NCI-H1694 treated with DMSO at 0.1 percent for 48 hours (cell line): ENCODE measurements at regions not wholly inside any gene's neighbourhood (a gene's known extent, or its start where the extent isn't known, plus 50 kb on each side); places are given as distances from the start of the nearest gene placed in this dataset.

Source experiments
- DNase-seq: peaks from one replicate; lab custom pipeline; 2025; lab: John Stamatoyannopoulos, UW

DNA sequence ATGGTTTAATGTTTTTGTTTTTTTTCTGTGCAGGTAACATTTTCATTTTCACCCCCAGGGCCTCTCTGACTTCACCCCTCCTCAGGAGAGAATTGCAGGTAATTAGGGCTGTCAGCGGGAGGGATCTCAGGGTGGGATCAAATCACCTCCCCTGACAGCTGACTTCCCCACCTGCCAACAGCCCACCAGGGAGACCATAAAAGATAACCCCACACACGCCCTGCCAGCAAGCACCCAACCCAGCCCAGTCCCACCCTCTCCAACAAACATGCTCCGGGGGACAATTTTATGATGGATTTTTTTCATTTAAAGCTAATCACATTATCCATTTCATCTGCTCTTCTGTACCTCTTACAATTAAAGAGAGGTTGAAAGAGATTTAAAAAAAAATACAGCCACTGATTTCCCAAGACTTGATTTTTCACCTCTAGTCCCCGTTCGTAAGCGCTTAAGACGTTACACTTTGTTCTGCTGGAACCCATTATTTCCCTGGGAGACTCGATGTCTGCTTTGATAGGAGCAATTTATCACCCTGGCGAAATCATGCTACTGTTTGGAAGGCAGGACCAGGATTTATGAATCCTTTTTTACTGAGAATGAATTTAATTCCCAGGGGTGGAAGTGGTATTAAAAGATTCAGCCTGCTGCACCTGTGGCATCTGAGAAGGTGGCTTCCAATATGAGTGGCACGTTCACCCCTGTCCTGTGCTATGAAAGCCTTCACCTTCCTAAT, 232.9 kb upstream of the ID2 start:
- no peak for DNase-seq

DNA sequence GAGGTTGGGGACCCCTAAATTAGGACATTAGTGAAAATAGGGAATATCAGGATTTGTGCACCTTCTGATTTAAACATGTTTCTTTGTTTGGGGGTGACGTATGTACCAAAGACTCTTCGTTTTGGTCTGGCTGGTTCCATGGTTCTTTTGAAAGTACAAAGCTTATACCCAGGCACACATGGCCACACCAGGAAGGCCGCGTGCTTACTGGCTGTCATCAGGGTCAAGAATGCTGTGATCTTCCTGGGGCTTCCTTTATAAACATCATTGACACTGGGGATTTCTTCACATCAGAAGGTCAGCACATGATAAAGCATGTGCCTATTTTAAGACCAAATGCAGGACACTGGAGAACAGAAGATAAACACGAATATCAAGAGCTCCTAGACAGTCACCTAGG, 230.6 kb upstream of the ID2 start:
- DNase-seq: no peak

DNA sequence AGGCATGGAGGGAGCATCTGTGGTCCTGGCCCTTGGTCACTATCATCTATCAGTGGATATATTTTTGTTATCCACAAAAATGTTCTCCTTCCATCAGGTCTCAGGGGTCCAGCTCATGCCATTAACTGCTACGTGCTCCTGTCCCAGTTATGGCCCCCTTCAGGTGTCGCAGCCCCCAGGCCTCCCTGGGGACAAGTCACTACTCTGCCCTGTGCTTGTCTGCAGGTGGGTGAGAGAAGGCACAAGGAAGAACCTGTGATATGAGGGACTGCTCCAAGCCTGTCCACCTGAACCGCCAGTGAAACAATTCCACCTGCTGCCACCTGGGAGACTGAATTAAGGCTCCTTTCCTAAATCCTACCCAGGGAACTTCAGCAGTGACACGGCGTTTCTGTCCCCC, 229.6 kb upstream of the ID2 start:
- DNase-seq: no peak

DNA sequence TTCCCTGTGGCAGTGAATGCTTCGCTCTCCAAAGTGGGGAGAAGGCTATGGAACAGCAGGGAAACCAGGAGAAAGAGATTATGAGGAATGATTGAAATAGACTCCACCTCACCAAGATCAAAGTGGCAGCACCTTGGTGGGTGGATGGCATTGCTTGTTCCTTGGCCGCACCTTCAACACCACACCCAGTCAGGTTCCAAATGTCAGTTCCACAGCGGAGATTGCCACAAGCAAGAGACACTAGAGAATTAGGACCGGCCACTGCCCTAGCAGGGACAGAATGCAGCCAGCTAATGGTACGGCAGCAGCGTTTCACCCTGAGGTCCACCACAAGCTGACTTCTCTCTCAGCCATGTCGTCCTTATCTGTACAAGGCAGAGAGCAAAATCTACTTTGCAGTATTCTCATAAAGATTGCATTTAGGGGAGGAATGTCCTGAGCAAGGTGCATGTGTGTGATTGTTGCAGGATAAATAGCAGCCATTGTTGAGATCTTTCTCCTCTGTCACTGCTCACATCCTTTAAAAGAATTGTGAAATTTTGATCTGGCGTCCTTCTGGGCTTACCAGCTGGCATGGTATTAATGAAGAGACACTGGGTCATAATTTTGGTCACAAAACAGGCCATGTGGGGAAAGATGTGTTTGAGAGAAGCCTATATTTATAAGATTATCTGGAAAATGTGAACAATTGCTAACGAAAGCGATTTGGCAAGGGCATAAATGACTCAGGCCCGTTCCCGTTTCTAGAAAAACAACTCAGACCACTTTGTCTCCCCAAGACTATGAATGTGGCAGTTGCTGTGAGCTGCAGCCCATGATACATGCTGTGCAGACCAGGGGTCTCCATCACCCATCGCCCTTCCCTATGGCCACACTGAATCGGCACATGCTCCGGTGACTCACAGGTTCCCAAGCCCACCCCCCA, 228.6 kb upstream of the ID2 start:
- DNase-seq: no peak

DNA sequence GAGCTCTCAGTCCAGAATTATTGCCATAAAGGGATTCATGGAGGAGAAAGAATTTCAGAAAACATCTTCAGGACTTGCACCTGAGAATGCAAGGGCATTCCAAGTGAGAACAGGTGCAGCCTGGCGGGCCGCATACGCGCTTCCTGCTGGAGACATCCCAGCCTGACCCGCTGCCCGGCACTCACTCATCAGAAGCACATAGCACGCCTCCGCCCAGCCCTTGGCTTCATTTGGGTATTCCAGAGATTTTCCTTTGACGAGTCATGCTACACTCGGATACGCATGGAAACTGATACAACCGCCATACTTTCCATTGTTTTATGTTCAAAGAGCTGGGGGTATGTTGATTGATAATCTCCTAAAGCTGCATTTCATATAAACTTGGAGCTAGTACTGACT, 228.0 kb upstream of the ID2 start:
- no peak for DNase-seq

DNA sequence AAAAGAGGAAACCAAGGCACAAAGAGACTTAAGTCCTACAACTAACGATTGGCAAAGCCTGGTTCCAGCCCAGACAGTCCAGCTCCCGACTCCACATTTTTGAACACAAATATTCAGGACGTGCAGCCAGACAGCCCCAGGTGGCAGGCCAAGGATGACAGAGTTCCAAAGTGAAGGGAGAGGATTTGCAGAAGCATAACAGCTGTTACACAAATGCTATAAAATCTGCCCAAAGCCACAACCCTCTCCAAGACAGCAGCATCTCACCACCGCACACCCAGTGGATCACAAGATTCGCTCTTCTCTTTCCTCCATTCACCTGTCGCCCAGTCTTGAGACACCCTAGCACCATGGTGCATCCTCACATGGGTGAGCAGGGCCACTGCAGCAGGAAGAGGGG, 227.1 kb upstream of the ID2 start:
- DNase-seq: peak; percentile 27

DNA sequence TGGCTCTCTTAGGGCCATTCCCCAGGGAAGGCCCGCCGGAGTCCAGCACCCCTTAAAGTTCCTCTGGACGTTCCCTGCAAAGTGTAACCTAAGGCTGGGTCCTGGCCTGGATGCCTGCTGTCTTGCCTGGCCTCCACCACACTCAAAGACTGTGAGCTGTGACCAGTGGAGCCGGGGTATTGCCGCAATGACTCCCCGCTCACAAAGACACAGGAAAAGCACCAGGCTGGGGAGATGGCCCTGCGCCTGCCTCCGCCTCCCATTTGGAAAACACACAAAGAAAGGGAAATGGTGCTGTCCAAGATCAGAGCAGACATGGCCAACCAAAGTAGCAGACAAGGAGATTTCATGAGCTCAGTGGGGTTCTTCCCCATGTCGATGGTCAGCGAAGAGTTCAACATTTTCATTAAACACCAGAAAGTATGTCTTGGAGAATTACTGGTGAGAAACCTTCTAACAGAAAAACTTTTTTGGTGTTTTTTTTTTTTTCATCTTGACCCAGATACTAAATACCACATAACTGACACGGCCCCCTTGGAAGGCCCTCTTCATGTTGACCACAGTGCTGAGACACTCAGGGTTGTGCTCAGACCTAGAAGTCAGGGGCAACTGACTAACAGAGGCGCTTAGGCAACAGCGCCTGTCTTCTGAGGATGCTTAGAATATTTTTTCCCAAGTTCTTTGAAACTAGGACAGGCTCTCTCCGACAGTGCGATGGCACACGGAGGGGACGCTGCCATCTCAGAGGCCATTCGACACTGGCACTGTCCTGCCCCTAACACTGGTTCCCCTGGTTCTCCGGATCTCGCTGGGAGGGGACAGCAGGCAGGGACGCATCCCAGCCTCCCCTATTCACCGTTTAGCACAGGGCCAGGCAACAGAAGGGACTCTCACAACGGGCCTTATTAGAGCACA, 226.4 kb upstream of the ID2 start:
- DNase-seq: no peak

DNA sequence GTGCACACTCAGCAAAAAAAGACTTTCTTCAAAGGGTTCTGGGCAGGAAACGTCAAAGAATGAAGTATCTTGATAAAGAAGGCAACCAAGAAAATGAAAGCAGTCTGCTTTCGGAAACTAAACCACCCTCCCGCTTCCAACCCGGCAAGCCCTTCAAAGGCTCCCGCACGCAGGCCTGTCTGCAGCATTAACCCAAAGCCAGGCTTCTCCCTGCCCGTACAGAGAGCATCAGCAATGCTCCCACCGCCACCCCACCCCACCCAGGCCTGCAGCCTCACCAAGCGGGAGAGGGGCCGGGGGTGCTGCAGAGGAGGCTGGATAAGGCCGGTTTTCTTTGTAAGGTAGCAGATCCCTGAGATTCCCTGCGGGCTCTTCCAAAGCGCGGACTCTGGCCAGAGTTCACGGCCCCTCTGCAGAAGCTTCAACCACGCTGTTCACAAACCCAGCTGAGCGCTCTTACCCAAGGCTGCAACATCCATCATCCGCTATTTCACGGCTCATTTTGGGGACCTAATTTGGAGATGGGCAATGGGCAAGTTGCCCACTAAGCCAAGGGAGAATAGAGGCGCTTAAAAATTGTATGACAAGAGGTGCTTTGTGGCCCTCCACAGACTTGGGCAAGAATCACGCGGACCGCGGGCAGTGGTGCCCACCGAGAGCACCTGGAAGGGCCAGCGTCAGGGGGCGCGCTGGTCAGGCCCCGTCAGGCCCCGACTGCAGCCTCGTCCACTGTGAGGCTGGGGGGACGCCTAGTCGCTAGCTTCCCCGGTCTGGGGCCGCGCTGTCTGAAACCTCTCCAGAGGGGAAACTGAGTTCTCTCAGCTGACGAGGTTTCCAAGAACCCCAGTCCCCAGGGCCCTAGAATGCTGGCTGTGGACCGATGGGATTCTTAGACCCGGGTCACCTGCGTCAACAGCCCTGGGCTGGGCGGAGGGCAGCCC, 225.4 kb upstream of the ID2 start:
- no peak for DNase-seq

DNA sequence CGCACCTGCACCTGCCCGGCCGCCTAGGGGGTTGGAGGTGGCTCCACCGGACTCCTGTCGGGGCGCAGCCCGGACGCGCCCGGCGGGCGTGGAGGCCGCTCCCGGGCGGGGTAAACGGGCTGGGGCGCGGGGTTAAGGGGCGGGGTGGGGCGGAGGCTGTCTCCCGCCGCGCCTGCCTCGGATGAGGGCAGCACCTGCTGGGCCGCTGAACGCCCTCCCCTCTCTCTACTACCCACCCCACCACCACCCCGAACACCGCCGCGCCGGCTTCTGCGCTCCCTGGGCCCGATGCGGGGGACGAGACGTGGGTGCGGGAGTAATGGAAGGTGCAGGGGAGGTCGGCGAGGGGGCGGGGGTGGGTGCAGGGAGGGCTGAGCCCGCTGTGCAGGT, 224.8 kb upstream of the ID2 start:
- no peak for DNase-seq

DNA sequence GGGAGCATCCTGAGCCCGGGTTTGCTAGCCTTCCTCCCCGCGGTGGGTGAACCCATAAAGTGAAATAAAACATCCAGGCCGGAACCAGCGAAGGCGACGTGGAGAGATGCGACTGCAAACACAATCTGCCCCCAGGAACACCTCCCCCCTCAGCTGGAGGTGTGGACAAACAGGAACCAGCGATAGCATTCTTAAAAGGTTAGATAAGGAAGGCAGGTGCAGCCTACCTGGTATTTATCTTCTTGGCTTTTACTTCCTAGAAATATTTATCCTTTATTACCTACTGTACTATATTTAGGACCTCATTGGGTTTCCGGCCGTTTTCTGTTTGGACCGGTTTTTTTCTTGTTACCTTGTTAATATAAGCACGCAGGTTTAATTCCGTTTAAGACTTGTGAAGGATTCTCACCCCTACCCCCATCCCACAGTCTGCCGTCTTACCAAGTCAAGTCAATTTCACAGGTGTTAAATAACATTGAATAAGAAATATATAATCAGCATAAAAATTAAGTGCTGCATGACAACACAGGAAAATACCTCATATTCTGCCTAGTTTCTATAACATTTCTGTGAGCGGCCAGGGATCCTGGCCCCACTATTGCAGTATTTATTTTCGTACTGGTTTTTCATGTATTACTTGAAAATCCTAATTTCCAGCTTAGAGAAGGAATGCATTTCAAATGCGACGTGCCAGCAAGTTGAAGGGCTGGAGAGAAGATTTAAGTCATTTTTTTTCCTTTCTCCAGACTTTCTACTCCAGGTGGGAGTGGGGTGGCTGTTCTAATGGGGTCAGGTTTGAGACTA, 224.0 kb upstream of the ID2 start:
- DNase-seq: no peak

DNA sequence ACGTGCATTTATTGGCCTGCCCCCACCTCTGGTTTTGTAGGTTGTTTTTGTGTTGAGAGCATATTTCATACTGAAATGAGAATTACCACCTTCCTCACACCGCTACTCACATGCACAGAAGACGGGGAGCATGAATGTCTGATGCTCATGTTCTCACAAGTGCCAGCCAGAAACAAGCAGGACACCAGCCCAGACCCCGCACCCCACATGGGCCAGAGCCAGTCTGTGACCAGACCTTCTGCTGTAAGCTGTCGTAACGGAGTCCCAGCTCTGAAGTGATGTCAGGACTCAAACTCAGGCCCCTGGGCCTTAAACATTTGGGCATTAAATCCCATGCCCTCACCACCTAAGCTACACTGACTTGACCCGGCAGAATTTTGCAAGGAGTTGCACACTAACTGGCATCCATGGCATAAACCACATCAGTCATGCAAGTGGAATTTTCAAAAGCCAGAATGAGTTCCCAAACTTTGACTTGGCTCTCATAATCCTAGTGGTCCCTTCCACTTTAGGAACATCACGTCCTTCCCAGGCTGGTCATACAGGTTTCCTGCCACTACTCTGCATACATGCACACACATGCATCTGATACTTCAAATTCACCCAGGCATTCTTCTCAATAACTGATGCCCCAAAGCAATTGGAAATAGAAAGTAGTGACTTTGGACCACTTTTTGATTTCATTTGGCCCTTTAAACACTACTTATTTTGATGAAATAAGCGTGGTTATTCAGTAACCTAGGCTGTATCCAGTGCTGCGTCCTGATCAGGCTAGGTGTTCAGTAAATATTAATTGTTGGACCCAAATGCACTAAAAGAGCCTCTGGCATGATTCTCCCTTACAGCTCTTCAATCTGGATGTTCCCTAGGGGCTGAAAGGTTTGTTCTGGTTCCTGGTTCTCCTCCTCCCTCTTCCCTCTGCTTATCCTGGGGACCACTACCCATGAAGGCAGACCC, 223.1 kb upstream of the ID2 start:
- no peak for DNase-seq

DNA sequence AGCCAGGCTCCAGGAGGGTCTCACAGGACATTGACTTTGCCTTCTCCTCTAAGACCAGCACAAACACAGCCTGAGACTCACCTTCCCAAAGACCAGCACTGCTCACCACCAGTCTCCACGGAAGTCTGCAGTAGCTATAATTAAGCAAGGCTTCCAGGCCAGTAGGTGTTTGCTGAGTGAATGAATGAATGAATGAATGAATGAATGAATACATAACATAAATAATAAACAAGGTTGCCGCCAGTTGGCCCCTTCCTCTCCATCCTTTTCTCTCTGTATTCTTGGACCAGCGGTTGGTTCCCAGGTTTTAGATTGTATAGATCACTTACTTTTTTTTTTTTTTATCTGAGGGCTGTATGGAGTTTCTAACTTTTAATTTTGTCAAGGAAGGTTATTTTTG, 222.4 kb upstream of the ID2 start:
- DNase-seq: no peak

DNA sequence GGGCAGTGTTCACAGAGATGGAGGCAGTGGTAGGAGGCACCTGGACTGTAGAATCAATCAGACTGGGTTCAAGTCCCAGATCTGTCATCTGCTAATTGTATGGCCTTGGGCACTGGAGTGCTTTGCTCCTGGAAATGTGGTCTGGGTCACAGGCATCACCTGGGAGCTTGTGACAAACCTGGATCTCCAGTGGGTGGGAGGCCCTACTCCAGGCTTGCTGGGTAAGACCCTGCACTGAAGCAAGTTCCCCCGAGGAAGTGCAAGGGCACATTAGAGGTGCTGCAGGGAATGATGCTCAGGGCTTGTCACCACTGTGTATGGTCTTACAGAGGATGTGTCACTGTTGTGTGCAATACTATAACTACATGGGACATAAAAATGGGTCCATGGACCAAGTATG, 220.5 kb upstream of the ID2 start:
- DNase-seq: no peak

DNA sequence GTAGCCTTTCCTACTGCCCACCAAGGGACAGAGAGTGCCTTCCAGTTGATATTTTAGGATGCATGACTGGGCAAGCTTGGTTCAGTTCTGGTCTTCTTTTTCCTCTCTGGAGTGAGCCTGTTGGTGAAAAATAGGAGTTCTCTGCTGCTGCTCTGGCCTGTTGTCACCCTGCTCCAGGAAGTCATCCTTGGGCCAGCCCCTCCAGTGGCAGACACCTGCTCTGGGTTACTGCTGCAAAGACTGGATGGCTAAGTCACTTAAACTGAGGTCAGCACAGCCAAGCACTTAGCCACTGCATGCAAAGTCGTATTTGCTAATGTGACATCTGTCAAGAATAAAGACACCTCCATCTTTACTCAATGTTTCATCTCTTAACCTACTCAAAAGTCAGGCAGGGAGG, 219.6 kb upstream of the ID2 start:
- DNase-seq: no peak

DNA sequence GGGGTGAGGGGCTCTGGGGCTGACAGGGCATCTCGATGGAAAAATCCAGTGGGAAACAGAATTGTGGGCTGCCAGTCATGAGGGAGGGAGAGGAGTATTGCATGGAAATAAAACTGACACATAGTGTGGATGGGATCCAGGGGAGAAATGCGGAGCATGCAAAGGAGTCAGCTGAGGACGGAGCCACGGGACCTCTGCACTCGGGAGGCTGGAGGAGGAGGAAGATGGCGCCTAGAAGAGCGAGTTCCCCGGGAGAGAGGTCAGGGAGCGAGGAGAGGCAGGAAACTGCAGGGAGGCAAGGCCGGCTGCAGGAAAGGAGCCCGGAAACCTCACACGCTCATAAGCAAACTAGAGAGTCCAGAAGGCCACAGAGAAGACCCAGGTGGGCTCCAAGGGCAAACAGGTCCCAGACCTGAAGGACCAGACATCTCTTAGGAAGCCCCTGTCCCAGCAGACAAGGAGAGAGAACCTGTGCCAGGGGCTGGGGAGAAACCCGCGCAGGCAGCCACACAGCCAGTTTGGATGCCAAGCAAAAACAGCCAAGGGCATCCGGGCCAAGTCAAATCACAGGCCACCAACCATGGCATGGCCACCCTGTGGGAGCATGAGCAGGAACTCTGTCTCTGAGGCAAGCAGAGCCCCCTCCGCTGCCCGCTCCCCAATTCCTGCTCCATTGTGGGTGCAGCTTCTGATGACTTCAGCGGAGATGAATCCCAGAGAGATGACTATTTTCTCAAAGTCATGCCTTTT, 218.8 kb upstream of the ID2 start:
- DNase-seq: no peak

DNA sequence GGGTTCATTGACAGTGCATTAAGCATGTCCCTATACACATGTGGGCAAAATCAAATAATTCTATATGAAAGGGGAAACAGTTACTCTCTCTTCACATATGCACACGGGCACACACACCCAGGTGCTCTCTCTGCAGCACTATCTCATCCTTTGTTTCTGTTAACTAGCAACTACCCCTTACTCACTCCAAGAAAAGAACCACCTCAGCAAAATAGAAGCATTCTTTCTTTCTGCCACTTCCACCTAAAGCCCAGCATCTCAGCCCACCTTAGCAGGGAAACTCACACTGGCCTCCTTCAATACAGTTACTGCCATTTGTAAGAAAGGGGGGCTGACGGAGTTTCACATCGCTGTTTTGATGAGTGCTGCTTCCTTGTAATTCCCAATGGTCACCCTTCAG, 216.3 kb upstream of the ID2 start:
- no peak for DNase-seq

DNA sequence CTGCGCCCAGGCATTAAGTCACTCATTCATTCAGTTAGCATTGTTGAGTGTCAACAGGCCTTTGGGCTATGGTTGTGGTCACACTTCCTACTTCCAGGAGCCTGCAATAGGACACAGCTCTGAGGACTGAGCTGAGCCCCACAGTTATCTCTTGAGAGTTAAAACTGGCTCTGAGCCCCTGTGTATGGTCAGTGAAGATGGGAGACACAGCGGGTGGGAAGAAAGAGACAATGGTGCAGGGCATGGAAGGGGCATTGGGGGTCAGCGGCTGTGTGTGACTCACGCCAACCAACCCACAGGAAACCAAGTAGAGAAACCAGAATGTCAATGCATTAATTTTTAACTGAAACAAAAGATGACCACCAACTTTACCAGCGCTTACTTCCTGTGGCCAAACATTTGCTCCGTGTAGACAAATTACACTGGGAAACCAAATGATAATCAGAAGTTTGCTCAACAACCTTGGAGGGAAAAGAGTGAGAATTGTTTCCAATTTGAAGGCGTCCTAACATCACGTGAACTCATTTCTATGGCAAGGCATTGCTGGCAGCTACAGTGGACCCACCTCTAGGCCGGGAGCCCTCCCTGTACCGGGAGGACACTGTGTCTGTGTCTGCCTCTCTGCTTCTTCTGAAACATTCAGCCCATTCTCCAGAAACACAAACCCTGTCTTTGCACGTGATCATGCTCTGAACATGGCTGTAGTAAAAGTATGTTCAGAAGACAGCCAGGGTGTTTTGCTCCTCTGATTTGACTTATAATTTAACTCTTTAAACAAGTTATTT, 212.0 kb upstream of the ID2 start:
- DNase-seq: no peak
